Effector CD4-positive, alpha-beta T cell (primary cell): ENCODE measurements at regions not wholly inside any gene's neighbourhood (a gene's known extent, or its start where the extent isn't known, plus 50 kb on each side); places are given as distances from the start of the nearest gene placed in this dataset.

ENCODE experiments used
- DNase-seq: peaks from one replicate; pipeline ENCODE4 v3.0.0-alpha.2; 2020

GRCh38 chr2:2400286-2401038, 69.4 kb upstream of the MYT1L start:
- DNase-seq: no peak

DNA sequence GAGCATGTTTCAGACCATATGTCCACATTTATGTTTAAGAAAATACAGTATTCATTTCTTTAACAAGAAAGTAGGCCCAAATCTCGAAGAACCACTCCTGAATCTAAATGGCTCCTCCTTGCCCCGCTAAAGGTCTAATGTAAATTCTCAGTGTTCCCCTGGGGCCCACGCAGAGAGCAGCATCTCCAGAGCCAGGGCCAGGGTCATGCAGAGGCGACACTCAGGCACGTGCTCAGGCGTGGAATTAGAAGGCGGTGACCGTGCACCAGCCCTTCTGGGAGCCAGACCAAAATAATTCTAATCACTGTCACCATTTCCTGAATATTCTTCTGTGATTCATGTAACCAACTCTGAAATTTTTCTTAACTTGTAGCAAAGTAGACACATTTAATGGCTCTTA, 68.3 kb upstream of the MYT1L start:
- DNase-seq: no peak

DNA sequence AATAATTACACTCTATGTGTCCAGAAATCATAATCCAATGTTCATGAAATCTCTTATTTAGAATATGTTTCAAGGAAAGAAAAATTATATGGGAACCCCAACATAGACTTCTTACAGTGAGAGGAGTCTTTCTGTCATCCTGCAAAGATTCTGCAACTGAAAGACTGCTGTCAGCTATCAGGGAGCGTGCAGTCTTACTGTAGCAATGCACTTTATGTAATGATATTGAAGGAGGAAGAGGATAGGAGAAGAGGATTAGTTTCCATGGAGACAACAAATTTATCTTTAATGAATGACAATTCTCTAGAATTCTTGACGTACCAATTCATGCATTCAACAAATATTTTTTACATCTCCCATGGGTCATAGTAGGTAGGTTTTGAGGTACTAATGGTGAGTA, 61.3 kb upstream of the MYT1L start:
- no peak for DNase-seq

- DNase-seq: no peak
These were observed 58.1 kb upstream of the MYT1L start for GRCh38 chr2:2389215-2389614.
